ENCODE measurements at regions not wholly inside any gene's neighbourhood (a gene's known extent, or its start where the extent isn't known, plus 50 kb on each side); places are given as distances from the start of the nearest gene placed in this dataset.
"Not testable (repeated sequence)": the region's sequence is repeated elsewhere in the genome, so short reads cannot be mapped to it uniquely, and the experiment has no call there.

- DNase-seq (ENCODE audit: low read depth) = no peak
Observed at GRCh38 chr12:30203981-30204380, 420.2 kb upstream of the TMTC1 start.

- no peak for DNase-seq (ENCODE audit: low read depth)
Observed at GRCh38 chr12:30202521-30203254, 418.9 kb upstream of the TMTC1 start.

GRCh38 chr12:30201301-30202160 is 417.8 kb upstream of the TMTC1 start:
- DNase-seq (ENCODE audit: low read depth) = no peak

- DNase-seq (ENCODE audit: low read depth) = no peak
Observed at GRCh38 chr12:30200864-30201263, 417.1 kb upstream of the TMTC1 start.

- peak; percentile 33 for DNase-seq (ENCODE audit: low read depth)
Observed at GRCh38 chr12:30197392-30198057, 413.8 kb upstream of the TMTC1 start.

- DNase-seq (ENCODE audit: low read depth) = no peak
Observed at GRCh38 chr12:30191696-30192455, 408.1 kb upstream of the TMTC1 start.

- DNase-seq (ENCODE audit: low read depth) = no peak
Observed at GRCh38 chr12:30188602-30189326, 405.0 kb upstream of the TMTC1 start.

- DNase-seq (ENCODE audit: low read depth) = no peak
Observed at GRCh38 chr12:30187426-30187825, 403.7 kb upstream of the TMTC1 start.

GRCh38 chr12:30181334-30181733 is 397.6 kb upstream of the TMTC1 start:
- no peak for DNase-seq (ENCODE audit: low read depth)

GRCh38 chr12:30180602-30181001 is 396.9 kb upstream of the TMTC1 start:
- no peak for DNase-seq (ENCODE audit: low read depth)

- no peak for DNase-seq (ENCODE audit: low read depth)
Observed at GRCh38 chr12:30178916-30179315, 395.2 kb upstream of the TMTC1 start.

GRCh38 chr12:30169839-30170591 is 386.3 kb upstream of the TMTC1 start:
- DNase-seq (ENCODE audit: low read depth) = no peak

- no peak for DNase-seq (ENCODE audit: low read depth)
Observed at GRCh38 chr12:30166006-30166795, 382.5 kb upstream of the TMTC1 start.

- no peak for DNase-seq (ENCODE audit: low read depth)
Observed at GRCh38 chr12:30164382-30165318, 380.9 kb upstream of the TMTC1 start.

- not testable (repeated sequence) for DNase-seq (ENCODE audit: low read depth)
Observed at GRCh38 chr12:30156833-30157232, 373.1 kb upstream of the TMTC1 start.

GRCh38 chr12:30155001-30155730 is 371.4 kb upstream of the TMTC1 start:
- DNase-seq (ENCODE audit: low read depth) = peak; percentile 85

- DNase-seq (ENCODE audit: low read depth) = no peak
Observed at GRCh38 chr12:30153981-30154380, 370.2 kb upstream of the TMTC1 start.

GRCh38 chr12:30152705-30153104 is 369.0 kb upstream of the TMTC1 start:
- no peak for DNase-seq (ENCODE audit: low read depth)

All from HS-27A (cell line).